ENCODE measurements at regions not wholly inside any gene's neighbourhood (a gene's known extent, or its start where the extent isn't known, plus 50 kb on each side); places are given as distances from the start of the nearest gene placed in this dataset.

DNA sequence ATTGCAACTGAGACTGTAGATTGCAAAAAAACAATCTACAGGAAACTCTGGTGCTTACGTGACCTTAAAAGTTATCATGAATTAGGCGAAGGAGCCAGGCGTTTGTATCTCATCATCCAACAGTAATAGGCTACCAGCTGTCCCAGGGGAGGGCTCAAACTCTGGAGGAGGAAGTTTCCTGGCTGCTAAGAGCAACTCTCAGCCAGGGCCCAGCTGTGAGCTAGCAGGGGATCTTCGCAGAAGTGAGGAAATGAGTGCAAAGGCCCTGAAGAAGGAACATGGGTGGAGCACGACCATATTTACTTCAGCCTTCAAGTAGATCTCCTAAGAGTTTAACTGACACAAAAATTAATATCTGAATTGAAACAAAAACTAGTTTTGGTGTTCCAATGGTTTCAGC is 686.9 kb upstream of the MAP3K7 start:
- WGBS, 2 experiments (ENCODE audit: extremely low coverage in 1 of 2, insufficient coverage in 1 of 2, insufficient read length in 1 of 2, insufficient replicate concordance in 2 of 2, low coverage in 1 of 2, low lambda C conversion rate in 2 of 2, missing lambda C conversion rate in 1 of 2): 89% methylated on average over 5 of the region's 5 CpGs; no CpG with 5 or more reads in 1 of the 2 experiments

More for the DNA sequence above, 686.9 kb upstream of the MAP3K7 start:
- Histone ChIP-seq H2AFZ (ENCODE audit: low read length) (no peak overlapping the region), H3K79me2 (ENCODE audit: control insufficient read depth in 1 of 2, insufficient read depth in 2 of 2, low read length in 2 of 2) (no peaks in the 10 kb centered on the region), H3K18ac (ENCODE audit: extremely low read depth, low read length) (no peak overlapping the region), H3K23me2 (ENCODE audit: low read depth, low read length) (no peaks in the 10 kb centered on the region), H3K27me3 (replicated peaks in 1 of 4; ENCODE audit: control insufficient read depth in 3 of 4, extremely low read depth in 1 of 4, insufficient read depth in 3 of 4, low read length in 3 of 4) (no peaks in the 10 kb centered on the region), H2BK15ac (ENCODE audit: low read length) (no peak overlapping the region), H3K9ac (replicated peaks in 1 of 4; ENCODE audit: extremely low read depth in 1 of 4, low read depth in 3 of 4, low read length in 3 of 4) (no peak overlapping the region), H4K91ac (replicated peaks; ENCODE audit: insufficient read length, low read length) (no peak overlapping the region), H3K27ac (ENCODE audit: low read depth, low read length) (no peak overlapping the region), H2BK20ac (ENCODE audit: low read length) (no peak overlapping the region), H2BK120ac (replicated peaks; ENCODE audit: low read depth, low read length) (no peak overlapping the region), H3K14ac (ENCODE audit: insufficient read length) (no peak overlapping the region), H3K79me1 (ENCODE audit: low read depth, low read length) (no peaks in the 10 kb centered on the region), H3K56ac (replicated peaks; ENCODE audit: insufficient read length, low read depth, low read length) (no peak overlapping the region), H2BK5ac (ENCODE audit: low read depth, low read length) (no peak overlapping the region), H4K20me1 (replicated peaks in 1 of 2; ENCODE audit: control insufficient read depth in 1 of 2, insufficient read depth in 2 of 2, low read length in 2 of 2) (no peaks in the 10 kb centered on the region), H3K4me3 (ENCODE audit: extremely low read depth in 1 of 4, insufficient read depth in 2 of 4, low read depth in 3 of 4, low read length in 4 of 4) (no peak overlapping the region), H3K4ac (replicated peaks; ENCODE audit: insufficient read length, low read depth, low read length) (no peak overlapping the region), H3K9me3 (ENCODE audit: insufficient read depth in 2 of 2, low read depth in 1 of 2, low read length in 1 of 2) (no peaks in the 10 kb centered on the region; a peak in 1 of 4 replicates), H2AK5ac (ENCODE audit: low read depth, low read length) (no peak overlapping the region), H3K23ac (ENCODE audit: insufficient read length) (no peak overlapping the region), H3K4me2 (ENCODE audit: insufficient read depth in 1 of 2, low read depth in 2 of 2, low read length in 2 of 2) (no peak overlapping the region), H3K36me3 (ENCODE audit: control insufficient read depth in 2 of 4, insufficient read depth in 4 of 4, low read length in 3 of 4) (no peaks in the 10 kb centered on the region), H4K8ac (ENCODE audit: extremely low read depth, insufficient read depth, low read length) (no peak overlapping the region), H2BK12ac (ENCODE audit: low read depth, low read length) (no peak overlapping the region), H3K4me1 (replicated peaks in 1 of 4; ENCODE audit: control insufficient read depth in 3 of 4, insufficient read depth in 4 of 4, low read length in 3 of 4) (no peaks in the 10 kb centered on the region; a peak in 1 of 7 replicates), H4K5ac (ENCODE audit: insufficient read length, low read depth, low read length) (no peak overlapping the region)
- no peak for DNase-seq (ENCODE audit: low read depth in 1 of 2, low spot score in 2 of 2)
- TF ChIP-seq JUN (IDR thresholded peaks at IDR 0.05; ENCODE audit: low read depth, low read length) (no peak), SUZ12 (IDR thresholded peaks at IDR 0.05; ENCODE audit: low read length) (no peak), YY1 (IDR thresholded peaks at IDR 0.05; ENCODE audit: low read depth, low read length) (no peak), MAFK (IDR thresholded peaks at IDR 0.05; ENCODE audit: low read depth, low read length) (no peak), RXRA (IDR thresholded peaks at IDR 0.05; ENCODE audit: insufficient read depth, low read depth, low read length) (no peak), RFX5 (IDR thresholded peaks at IDR 0.05; ENCODE audit: borderline replicate concordance, low read depth, low read length) (no peak), CTBP2 (IDR thresholded peaks at IDR 0.05; ENCODE audit: borderline replicate concordance, insufficient read depth, insufficient read length, low read length) (no peak), RAD21 (IDR thresholded peaks at IDR 0.05 in 1 of 2, conservative IDR thresholded peaks at IDR 0.05 in 1 of 2; ENCODE audit: low read depth in 2 of 2, low read length in 2 of 2) (no peak), EP300 (IDR thresholded peaks at IDR 0.05; ENCODE audit: borderline replicate concordance in 1 of 2, low read depth in 2 of 2, low read length in 2 of 2) (no peak)
- no peak for FAIRE-seq
- ChIA-PET POLR2A (ENCODE audit: partially characterized antibody) (interaction anchor here (1.2 kb wide), 1 partner anchor 12 kb away, joined by 4 read pairs; no protein-coding TSS in a partner anchor), CTCF (ENCODE audit: partially characterized antibody) (interaction anchor here (0.6 to 5.0 kb wide), 6 partner anchors 12 to 739 kb away, joined by 3 to 40 read pairs (median 5); no protein-coding TSS in a partner anchor)

All from H1 (cell line).